GM18907 (cell line): ENCODE measurements at regions not wholly inside any gene's neighbourhood (a gene's known extent, or its start where the extent isn't known, plus 50 kb on each side); places are given as distances from the start of the nearest gene placed in this dataset.

Experiments
- ATAC-seq: cut with Tn5 transposase; IDR thresholded peaks from one replicate; pipeline ENCODE4 v1.9.1; 2021; ENCODE audit warnings: mild to moderate bottlenecking, moderate library complexity; ENCODE audit not compliant: unreplicated experiment

- no peak for ATAC-seq
These were observed 197.0 kb downstream of the DRD1 start for GRCh38 chr5:175246889-175247520.

DNA sequence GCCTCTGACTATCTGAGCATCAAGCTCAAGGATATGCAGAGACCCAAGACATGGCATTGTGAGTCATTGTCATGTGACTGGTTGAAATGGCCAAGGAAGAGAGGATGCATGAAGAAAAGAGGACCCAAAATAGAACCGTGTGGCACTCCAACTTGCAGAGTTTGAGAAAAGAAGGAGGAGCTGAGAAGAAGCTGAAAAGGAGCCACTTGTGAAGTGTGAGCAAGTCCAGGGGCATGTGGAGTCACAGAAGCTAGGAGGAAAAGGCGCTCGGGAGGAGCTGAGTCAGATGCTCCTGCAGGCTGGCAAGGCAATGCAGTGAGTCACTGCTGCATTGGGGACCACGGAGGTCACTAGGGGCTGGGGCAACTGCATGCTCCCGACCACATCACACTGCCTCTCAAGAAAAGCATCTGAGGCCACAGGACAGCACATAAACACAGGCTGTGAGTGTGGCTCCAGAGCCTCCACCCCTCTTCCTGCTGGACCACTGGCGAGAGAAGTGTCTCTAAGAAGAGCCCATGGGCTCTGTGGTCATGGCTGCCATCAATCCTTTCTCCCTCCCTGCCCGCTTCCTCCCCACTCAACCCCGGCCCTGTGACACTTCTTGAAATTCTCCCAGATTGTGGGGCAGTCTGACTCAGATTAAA lies 197.6 kb downstream of the DRD1 start:
- ATAC-seq, result no peak

DNA sequence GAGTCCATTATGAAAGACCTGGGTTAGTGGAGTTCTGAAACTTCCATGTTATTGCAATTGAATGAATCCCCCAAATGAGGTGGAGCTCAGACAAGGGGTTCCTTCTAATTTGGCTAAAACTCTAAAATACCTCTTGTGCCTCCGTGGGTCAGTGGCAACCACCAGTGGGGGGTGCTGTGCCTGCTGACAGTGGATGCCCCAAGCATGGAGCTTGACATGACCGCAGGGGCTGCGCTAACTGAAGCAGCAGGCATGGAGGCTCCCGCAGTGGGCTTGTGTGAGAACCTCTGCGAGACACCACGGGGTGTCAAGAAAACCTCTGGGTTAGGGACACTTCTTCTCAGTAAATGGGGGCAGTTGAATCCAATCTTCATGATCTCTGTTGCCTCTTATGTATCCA lies 200.5 kb downstream of the DRD1 start:
- no peak for ATAC-seq

DNA sequence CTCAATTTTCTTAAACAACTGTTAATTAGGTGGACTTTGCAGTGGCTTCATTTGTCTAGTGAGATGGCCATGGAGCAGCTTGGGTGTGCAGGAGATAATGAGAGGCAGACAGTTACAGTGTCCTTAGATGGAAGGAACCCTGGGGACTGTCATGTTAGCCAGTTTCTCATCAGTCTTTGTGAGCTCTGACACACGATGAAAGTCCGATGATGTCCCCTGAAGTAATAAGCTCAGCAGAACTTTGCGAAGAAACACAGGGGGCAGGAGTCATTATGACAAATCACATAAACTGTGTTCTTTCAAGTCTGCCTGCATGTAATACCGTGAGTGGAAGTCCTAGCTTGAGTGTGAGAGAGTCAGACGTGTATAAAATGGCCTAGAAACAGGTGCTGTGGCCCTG lies 201.8 kb downstream of the DRD1 start:
- ATAC-seq, result no peak

DNA sequence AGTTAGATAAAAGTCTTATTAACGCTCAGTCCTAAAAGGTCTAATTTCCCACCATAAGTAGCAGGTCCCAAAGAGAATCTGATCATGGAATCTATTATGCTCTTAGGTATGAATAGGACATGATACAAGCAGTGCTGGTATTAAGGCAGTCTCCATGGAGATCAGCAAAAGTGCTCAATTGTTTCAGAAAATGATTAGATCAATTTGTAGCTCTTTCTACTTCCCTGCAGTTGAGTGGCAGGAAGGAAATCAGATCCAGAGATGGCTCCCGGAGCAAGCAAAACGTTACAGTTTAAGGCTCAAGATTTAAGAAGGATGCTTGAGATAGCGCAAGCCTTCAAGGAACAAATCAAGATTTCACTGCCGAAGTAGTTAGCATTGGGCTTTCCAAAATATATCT lies 205.7 kb downstream of the DRD1 start:
- ATAC-seq, result no peak

GRCh38 chr5:175236176-175236575 lies 207.8 kb downstream of the DRD1 start:
- ATAC-seq, result no peak

GRCh38 chr5:175235251-175235960 lies 208.6 kb downstream of the DRD1 start:
- ATAC-seq, result no peak

- ATAC-seq, result no peak
These were observed 213.7 kb downstream of the DRD1 start for GRCh38 chr5:175230299-175230698.

GRCh38 chr5:175226506-175226905 lies 217.5 kb downstream of the DRD1 start:
- no peak for ATAC-seq

DNA sequence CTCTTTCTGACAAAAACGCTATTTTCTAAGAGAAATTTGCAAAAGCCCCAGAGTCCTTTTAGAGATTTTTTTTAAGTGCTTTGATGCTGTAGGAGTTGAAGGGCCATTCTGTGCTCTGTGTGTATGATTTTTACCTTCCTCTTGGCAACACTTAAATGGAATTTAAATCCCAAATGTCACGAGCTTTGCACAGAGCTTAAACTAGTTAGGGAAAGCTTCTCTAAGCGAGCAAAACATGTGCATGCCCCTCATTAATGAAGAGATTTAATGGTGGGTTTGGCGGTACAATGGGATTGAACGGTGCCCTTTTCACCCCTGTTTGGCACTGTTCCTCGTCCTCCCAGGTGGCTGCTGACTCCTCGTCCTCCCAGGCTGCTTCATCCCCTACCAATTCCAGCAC lies 220.7 kb downstream of the DRD1 start:
- no peak for ATAC-seq

DNA sequence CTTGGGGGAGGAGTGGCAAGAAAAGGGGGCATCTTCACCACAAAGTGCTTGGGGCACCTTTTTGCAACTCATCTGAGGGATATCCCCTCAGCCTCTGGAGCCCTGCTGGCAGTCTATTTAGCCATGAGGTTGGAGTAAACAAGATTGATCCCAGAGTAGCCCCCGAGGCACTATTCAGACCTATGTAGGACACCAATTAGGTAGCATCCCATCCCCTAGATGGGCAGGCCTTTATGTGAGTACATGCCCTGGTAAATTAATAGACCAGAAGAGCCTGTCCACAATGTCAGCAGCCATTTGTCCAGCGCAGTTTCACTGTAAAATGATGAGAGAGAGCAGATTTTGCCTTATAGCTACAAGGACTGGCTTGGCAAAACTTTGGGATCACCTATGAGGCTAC lies 221.4 kb downstream of the DRD1 start:
- ATAC-seq, result no peak

GRCh38 chr5:175220549-175220948 lies 223.4 kb downstream of the DRD1 start:
- no peak for ATAC-seq

DNA sequence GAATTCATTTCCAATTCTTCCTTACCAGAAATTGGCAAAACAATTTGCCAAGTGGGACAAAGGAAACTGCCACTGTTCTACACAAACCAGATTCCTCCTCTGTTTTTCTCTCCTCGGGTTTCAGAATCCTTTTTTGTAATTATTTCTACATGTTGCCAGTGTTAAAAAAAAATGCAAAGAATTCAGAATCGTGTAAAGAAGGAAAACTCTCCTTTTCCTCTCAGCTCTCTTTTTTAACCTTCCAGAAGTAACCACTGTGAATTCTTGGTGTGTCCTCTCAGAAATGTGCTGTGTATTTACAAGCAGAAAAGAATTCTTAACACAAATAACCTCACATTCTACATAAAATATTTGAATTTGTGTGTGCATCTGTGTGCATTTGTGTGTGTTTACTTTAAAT lies 224.6 kb downstream of the DRD1 start:
- no peak for ATAC-seq

- ATAC-seq, result no peak
These were observed 227.0 kb downstream of the DRD1 start for GRCh38 chr5:175216991-175217390.

- ATAC-seq, result no peak
These were observed 228.1 kb downstream of the DRD1 start for GRCh38 chr5:175215906-175216305.

DNA sequence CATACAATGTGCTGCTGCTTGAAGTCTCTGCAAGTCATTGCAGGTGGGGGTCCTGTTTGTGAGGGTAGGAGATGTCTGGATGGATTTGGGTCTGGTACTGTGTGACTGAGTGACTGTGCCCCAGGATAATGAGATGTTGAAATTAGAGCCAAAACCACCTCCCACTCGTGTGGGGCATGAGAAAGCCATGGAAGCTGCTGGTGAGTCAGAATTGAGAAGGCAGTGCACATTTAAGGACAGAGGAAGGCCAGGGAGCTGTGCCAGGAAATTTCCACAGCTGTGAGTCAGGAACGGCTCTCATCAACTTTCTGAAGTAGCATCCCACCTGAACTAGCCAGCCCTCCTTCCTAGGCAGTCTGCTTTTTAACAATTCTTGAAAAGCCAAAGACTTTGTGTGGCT lies 229.8 kb downstream of the DRD1 start:
- ATAC-seq, result no peak

DNA sequence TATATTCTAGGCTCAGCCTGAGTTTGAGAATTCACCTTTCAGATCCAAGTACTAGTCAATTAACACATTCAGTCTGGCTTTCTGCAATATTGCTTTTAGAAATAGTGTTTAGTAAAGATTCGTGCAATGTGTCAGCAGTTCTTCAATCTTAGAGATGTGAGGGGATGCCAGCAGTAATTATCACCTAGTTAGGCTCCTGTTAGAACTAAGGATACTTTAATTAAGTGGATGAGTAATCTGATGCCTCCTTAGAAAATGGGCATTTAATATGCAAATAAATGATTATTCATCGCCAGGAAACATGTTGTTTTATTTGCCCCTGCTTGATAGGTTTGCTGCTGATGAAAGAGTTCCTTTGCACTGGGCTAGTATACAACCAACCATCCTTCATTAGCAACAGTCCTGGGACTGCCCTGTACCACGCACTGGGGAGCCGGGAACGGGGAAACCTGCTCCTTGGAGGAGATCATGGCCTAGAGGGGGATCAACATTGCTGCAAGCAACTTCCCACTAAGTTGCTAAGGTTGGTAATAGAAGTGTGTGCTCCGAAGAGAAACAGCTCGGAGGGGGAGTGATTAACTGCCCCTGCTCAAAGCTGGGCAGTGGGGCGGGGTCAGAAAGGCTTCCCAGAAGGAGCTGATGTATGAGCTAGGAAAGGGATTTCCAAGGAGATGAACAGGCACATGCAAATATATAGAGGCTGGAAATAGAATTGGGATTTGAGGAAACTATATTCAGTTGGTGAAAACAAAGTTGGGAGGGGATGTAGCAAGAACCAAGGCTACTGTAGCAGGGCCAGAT lies 231.8 kb downstream of the DRD1 start:
- ATAC-seq, result no peak

DNA sequence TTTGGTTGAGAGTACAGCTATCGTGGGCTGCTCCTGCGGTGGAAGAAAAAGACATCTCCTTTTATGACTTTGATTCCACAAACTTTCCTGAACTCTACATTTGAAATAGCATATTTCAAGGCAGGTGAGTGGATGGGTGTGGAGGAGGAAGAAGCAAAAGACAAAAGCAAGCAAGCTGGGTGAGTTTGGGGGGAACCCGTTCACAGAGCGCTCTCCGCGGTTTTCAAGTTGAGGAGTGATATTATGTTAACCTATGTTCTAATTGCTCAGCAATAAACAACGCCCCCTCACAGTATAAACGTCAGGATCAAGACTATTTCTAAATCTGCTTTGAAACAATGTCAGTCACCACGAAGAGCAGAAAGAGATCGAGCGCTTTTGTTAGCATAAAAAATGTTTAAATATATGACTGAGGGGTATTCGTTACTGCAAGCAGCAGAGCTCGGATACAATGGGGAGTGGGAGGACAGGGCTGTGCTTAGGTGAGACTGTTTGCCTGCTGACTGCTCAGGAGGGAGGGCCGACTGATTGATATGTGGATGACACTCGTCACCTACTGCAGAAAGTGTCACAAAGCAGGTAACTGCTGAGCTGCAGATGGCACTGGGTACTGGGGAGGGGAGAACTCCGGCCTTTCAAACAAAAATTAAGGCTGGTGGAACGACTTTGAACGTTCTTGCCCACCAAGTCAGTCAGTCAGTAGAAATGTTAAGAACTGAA lies 236.5 kb downstream of the DRD1 start:
- ATAC-seq, result no peak

DNA sequence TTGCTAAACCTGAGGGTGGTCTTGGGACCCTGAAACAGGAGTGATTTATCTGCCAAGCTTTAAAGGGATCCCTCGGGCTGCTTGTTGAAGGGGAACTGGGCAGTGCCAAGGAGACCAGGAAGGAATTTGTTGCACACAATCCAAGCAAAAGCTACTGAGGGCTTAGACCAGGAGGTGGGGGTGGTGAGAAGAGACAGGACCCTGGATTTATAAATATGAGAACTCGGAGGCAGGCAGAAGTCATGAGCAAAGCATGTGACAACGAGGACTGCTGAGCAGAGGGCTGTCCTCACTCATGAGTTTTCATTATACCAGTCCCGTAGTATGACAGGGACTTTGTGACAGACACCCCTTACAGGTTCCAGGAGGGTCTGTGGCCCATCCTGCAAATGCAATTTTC lies 237.3 kb downstream of the DRD1 start:
- no peak for ATAC-seq

DNA sequence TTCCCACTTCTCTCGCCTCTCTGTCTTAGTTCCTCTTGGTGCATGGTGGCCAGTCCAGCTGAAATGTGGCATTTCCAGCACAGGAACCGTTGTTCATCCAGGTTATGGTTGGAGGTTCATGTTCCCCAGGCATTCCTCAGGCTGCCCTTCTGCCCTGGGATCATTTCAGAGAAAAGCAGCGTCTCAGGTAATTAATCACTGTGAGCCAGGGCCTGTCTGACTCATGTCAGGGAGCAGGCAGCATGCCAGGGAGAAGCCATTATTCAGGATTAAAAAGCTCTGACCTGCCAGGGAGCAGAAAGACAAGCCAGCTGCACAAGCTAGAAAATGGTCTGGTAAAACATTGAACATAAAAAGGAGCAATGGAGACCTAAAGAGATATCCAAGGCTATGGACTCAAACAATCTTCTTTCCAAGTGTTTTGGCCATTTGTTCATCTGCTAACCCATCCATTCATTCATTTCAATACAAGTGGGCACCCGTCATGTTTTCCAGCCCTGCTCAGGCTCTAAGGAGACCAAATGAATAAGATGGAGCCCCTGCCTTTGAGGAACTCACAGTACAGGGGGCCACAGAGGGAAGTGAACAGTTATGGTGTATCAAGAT lies 241.4 kb downstream of the DRD1 start:
- no peak for ATAC-seq

DNA sequence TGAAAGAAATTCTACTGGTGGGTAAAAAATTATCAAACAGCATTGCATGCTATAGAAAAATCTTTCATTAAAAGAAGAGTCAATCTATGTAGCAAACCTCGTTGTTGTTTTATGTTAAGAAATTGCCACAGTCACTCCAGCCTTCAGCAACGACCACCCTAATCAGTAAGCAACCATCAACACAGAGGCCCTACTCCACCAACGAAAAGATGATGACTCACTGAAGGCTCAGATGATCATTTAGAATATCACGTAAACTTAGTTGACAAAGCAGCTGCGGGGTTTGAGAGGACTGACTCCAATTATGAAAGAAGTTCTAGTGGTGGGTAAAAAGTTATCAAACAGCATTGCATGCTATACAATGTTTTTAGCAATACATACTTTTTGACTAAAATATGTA lies 242.6 kb downstream of the DRD1 start:
- ATAC-seq, result no peak
